Left hindlimb (tissue), 1 donor: ENCODE measurements at regions not wholly inside any gene's neighbourhood (a gene's known extent, or its start where the extent isn't known, plus 50 kb on each side); places are given as distances from the start of the nearest gene placed in this dataset.
"Not testable (repeated sequence)": the region's sequence is repeated elsewhere in the genome, so short reads cannot be mapped to it uniquely, and the experiment has no call there.

Experiments
- DNase-seq: peaks from one replicate; pipeline ENCODE4 v3.0.0-alpha.2; 2018

DNA sequence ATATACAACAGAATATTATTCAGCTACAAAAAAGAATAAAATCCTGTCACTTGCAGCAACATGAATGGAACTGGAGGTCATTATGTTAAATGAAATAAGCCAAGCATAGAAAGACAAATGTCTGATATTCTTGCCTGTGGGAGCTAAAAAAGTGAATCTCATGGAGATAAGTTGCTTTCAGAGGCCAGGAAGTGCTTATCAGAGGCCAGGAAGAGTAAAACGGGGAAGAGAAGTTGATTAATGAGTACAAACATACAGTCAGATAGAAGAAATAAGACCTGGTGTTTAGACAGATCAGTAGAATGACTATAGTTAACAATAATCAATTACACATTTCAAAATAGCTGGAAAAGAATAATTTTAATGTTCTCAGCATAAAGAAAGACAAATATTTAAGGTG lies 54.4 kb upstream of the CPHXL start:
- DNase-seq, result no peak

DNA sequence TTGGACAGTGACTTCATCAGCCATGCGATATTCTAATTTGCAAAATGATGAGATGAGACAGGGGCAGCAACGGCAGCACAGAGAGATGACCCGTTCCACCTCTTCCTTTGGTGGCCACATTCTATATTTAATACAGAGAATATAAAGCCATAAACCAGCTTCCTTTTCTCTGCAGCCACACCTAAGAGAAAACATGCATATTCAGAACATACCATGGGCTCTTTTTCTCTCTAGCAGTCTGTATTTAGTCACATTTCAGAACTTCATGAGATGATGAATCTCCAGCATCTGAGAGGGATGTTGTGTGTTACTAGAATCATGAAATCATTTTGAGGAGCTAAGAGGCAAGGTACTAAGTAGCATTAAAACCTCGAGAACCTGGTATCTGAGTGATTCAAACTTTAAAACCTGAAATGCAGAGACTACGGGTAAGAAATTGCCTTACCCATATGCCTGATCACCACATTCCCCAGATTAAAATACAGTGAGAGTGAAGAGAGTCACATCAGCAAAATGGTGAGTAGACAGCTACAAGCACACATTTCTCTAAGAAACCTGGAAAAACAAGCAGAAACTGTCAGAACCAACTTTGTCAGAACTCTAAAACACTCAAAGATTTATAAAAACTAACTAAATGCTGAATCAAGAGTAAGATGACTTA lies 55.5 kb upstream of the CPHXL start:
- no peak for DNase-seq

DNA sequence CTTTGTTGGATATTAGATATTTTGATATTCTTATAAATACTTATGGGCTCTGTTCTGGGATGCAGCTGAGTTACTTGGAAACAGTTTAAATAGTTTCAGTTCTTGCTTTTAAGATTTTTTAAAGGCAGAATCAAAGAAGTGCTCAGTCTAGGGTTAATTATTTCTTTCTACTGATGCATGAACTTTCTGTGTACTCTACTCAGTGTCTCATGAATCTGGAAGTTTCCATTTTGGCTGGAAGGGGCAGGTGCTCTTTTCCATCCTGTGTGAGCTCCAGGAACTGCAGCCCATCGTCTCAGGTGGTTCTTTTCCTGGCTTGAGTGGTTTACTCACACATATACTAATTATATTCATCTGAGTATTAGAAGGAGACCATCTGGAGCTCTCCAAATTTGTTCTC lies 61.1 kb upstream of the CPHXL start:
- no peak for DNase-seq

DNA sequence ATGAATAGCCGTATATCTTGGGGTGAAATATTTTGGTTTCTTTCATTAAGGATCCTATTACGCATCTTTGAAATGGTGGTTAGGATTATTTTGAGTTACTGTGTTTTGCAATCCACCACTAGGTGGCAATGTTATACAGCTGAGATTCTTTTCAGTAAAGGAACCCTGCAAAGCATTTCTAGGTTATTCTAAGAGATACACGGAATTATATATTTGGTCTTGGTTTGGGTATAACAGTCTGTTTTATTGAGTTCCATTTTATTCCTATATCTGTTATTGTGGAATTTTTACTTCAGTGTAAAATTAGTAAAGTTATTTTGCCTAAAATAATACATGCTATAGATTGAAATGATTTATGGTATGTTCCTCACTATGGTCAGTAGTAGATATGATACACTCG lies 62.9 kb upstream of the CPHXL start:
- no peak for DNase-seq

DNA sequence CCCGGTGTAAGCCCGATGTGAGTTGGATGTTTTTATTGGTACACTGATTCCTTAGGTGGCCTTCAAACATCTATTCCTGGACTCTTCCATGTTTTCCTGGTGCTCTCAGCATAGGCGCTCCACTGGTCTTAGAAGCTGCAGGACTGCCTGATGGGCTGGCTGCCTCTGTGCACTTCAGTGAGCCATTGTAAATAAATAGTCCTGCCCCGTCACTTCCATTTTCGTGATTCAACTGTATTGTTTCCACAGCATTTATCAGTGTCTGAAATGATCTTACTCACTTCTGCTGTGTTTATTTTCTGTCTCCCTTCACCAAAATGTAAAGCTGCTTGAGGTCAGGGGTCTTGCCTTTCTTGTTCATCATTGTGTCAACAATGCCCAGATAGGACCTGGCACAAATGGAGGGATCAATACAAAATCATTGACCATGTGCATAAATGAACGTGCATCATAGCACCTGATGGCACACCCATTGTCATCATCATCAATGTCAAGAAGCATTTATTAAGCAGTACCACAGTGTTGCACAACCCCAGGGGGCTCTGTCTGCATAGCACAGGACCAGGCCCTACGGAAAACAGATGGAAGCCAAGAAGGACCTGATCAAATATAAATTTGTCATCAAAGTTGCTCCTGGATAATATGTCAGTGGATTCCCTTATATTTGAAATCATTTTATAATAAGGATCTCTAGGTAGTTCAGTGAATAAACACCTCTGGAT lies 66.6 kb upstream of the CPHXL start:
- no peak for DNase-seq

DNA sequence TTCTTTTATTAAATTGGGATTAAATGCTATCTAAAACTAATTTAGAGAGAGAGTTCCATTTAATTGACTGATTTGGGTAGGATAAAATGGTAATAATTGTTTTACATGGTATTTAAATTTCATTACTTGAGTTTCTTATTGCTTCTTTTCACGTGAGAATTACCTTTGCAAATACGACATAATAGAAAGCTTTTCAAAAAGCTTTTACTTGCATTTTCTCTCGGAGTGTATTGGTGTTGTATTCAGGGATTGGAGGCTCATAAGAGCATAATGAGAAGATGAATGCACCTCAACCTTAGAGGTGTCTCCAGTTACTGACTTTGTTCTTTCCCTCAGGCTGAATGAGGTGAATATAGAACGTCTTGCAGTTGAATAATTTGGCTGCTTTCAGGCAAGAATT lies 67.4 kb upstream of the CPHXL start:
- no peak for DNase-seq

DNA sequence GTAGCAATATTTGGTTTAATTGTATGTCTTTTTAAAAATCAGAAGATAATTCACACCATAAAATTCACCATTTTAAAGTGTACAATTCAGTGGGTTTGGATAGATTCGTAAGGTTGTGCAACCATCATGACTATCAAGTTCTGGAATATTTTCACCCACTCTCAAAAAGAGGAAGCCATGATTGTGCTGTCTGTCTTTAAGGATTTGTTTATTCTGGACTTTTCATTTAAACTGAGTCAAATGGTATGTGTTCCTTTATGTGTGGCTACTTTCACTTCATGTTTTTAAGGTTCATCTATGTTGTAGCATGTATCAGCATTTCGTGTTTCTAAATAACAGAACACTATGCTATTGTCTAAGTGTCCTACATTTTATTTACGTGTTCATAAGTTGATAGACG lies 68.1 kb upstream of the CPHXL start:
- DNase-seq, result no peak

DNA sequence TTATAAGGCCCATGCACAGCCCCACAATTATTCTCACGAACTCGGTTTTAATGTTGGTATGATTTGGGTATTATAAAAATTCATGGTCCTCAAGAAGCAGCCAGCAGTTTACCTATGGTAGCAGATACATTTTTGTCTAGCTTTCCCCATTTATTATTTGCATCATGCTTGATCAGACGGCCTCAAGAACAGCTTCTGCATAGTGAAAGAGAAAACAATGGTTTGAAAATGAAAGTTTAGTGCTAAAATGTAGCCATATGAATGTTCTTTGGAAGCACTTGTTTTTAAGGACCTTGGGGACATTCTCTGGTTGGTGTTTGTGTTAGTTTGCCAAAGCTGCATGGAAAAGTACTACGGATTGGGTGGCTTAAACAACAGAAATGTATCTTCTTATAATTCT lies 72.4 kb upstream of the CPHXL start:
- no peak for DNase-seq

DNA sequence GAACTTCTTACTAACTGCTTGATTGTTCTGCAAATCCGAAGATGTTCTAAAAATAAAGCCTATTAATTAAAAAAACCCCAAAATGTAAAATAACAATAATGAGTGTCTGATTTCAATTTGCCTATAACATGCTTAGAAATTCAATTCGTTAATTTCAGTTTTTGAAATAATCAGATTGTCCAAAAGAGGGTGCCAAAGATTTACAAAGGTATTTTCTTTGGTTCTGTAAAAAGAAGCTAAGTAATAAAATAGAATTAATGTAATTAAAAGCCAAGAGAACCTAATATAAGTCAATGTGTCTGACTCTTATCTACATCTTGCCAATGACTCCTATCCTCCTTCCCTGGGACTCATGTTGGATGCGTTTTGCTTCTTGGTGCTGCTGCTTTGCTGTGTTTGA lies 75.0 kb upstream of the CPHXL start:
- DNase-seq, result no peak

DNA sequence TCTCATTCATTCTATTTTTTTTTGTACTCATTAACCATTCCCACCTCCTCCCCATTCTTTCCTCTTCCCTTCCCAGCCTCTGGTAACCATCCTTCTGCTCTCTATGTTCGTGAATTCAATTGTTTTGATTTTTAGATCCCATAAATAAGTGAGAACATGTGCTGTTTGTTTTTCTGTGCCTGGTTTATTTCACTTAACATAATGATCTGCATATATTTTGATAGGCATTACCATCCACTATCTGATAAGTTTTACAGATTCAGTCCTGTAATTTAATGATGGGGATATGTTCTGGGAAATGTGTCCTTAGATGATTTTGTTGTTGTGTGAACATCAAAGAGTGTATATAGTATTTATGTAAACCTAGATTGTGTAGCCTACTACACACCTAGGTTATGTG lies 77.5 kb upstream of the CPHXL start:
- no peak for DNase-seq

DNA sequence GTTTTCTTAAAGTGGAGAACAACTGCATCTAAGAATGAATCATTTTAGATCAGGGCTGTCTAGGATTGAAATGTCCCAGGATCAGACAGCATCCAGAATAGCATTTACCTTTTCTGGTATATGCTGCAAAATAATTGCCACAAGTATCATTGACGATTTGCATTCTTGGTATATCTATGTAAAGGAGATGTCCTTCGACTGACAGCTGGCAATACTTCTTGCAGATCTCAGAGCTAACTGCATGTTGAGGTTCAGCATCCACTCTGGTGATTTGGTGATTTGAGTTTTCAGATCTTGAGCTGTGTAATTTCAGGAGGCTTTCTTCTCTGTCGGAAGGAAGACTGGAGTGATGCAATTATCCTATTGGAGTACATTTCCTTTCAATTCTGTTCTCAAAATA lies 78.1 kb upstream of the CPHXL start:
- DNase-seq, result no peak

DNA sequence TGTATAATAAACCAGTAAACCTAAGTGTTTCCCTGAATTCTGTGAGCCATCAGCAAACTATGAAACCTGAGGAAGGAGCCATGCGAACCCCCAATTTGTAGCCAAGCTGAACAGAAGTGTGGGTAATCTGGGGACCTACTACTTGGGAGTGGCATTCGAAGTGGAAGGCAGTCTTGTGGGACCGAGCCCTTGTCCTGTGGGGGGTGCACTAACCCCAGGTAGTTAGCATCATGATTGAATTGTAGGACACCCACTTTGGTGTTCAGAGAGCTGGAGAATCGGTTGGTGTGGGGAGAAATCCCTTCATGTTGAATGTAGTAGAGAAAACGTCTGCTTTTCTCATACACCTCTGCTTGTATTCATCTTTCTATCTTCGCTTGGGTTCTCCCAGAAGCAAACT lies 79.7 kb upstream of the CPHXL start:
- DNase-seq, result no peak

DNA sequence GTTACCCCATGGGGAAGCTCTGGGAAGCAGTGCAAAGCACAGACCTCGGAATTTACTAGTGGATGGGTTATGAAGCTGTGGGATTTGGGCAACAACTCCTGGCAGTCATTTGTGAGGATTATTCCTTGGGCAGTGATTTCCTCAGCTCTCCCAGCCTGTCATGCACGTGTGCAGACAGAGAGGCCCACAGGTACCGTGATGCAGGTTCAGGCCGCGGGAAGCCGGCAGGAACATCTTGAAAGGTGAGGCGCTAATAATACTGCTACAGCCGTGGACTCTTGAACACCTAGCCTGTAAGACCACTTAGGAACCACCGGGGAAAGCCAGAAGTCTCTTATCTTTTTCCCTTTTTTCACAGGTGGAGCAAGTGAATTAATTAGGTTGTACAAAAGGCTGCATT lies 80.2 kb upstream of the CPHXL start:
- DNase-seq, result no peak

DNA sequence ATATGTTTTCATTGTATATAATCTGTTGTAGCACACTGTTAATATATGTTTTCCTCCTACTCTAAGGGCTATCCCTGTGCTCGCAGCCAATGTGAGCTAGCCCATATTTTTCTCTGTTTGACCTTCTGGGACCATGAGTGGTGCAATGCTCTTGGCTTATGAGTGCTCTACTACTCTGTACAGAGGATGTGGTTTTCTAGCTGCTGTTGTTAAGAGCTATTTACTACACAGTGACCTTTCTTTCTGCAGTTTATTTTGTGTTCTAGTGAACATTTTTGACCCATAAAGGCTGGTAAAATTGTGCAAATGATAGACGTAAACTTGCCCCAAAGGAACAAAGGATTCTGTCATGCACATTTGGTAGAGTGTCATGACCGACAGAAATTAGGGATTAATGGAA lies 84.1 kb upstream of the CPHXL start:
- no peak for DNase-seq

DNA sequence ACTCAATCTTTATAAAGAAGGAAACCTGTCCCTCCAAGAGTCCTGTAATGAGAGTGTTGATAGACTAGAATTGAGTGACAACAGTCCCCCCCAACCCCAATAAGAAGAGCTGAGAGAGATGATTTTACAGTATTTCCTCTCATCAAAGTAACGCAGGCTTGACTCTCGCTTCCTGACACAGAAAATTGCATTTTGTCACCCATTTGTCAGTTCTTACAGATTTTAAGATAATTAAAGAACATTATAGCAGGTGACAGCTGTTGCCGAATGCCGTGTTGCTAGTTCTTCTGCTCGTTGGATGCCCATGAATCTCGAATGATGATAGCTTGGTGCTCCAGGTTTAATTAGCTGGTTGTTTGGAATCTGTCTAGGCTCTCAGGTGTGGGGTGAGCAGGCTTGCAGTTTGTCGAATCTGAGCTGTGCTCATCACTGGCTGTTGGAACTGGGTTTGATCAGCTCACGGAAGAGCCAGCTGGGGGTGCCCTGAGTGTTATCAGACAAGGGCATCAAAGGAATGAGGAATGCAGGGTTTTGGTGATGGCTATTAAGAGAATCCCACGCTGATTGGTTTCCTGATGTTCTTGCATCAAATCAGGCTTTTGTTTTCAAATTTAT lies 84.8 kb upstream of the CPHXL start:
- no peak for DNase-seq

DNA sequence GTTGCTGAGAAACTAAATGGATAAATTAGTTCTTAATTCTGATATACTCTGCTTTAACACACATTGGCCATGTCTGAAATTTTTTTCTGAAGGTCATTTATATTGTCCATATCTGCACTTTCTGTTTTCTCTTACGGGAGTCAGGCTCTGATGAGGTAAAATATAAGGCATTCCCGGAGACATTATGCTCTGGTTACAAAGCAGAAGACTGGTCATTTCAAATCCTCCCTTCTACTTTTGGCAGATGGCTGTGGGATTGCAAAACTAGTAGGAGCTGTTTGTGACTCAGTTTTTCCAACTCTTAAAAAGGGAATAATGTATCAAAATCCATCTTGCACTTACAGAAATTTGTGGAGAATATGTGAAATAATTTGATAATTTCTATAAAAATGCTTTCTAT lies 92.2 kb upstream of the CPHXL start:
- no peak for DNase-seq

DNA sequence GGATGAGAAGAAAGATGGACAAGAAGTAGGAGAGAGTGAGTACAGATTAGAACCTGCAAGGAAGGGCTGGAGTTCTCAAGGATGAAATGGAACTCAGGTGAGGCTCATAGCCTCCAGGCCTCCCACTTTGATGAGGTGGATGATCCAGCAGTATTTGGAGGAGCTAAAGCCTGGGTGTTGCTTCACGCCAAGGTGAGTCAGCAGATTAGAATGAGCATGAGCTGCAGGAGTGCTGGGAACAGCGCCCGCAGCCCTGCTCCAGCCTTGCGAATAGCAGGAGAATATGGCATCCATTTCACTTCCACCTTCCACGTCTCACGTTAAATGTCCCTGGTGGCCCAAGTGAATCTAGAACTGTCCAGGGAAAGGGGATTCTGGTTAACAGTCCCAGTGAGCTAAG lies 94.4 kb upstream of the CPHXL start:
- DNase-seq, result no peak

DNA sequence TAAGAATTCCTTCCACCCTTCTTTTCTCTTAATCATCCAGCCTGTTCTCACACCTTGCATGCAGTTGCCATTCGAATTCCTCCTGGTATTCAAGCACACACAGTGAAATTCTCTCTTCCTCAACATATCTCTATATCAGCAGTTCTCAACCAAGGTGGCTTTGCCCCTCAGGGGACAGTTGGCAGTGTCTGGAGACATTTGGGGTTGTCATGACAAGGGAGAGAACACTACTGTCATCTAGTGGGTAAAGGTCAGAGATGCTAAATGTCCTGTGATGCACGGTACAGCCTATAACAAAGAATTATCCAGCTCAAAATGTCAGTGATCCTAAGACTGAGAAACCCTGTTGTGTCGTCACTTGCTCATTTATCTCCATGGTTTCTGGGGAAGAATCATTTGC lies 94.8 kb upstream of the CPHXL start:
- DNase-seq, result no peak

DNA sequence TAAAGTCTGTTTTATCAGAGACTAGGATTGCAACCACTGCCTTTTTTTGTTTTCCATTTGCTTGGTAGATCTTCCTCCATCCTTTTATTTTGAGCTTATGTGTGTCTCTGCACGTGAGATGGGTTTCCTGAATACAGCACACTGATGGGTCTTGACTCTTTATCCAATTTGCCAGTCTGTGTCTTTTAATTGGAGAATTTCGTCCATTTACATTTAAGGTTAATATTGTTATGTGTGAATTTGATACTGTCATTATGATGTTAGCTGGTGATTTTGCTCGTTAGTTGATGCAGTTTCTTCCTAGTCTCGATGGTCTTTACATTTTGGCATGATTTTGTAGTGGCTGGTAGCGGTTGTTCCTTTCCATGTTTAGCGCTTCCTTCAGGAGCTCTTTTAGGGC lies 99.5 kb upstream of the CPHXL start:
- DNase-seq, result not testable (repeated sequence)

DNA sequence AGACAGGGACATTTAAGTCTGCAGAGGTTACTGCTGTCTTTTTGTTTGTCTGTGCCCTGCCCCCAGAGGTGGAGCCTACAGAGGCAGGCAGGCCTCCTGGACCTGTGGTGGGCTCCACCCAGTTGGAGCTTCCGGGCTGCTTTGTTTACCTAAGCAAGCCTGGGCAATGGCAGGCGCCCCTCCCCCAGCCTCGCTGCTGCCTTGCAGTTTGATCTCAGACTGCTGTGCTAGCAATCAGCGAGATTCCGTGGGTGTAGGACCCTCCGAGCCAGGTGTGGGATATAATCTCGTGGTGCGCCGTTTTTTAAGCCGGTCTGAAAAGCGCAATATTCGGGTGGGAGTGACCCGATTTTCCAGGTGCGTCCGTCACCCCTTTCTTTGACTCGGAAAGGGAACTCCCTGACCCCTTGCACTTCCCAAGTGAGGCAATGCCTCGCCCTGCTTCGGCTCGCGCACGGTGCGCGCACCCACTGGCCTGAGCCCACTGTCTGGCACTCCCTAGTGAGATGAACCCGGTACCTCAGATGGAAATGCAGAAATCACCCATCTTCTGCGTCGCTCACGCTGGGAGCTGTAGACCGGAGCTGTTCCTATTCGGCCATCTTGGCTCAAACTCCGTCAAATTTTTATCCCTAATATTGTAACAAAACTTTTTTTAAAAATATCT lies 101.2 kb upstream of the CPHXL start:
- not testable (repeated sequence) for DNase-seq

DNA sequence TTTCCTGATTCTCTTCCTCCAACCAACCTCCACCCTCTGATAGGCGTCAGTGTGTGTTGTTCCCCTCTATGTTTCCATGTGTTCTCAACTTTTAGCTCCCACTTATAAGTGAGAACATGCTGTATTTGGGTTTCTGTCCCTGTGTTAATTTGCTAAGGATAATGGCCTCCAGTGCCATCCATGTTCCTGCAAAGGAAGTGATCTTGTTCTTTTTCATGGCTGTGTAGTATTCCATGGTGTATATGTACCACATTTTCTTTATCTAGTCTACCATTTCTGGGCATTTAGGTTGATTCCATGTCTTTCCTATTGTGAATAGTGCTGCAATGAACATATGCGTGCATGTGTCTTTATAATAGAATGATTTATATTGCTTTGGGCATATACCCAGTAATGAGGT lies 107.1 kb upstream of the CPHXL start:
- not testable (repeated sequence) for DNase-seq

DNA sequence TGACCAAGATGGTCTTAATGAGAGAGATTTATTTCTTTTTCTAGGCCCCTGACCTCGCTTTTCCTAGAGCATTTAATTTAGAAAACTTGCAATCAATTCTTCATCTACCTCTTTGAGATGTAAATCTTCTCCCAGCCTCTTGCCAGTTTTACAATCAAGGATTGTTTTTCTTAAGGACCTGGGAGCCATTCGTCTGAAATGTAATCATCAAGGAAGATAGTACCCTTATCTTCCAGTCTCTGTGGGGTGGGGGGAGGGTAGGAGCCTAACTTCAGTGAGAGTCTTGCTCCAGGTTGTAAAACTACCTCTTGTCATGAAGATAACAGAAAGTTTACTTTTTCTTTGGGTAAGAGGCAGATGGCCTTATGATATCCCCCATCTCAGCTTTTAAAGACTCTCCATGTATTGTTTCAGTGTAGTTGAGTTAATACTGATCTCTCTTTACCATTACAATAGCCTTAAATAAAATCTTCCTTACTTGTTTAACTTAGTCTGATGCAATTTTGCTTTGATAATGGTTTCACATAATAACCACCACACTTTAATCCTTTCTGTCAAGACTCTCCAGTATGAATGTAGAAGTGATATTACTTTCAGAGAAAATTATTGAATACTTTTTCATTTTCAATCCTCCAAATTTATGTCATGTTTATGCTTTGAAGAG lies 110.2 kb upstream of the CPHXL start:
- DNase-seq, result no peak

DNA sequence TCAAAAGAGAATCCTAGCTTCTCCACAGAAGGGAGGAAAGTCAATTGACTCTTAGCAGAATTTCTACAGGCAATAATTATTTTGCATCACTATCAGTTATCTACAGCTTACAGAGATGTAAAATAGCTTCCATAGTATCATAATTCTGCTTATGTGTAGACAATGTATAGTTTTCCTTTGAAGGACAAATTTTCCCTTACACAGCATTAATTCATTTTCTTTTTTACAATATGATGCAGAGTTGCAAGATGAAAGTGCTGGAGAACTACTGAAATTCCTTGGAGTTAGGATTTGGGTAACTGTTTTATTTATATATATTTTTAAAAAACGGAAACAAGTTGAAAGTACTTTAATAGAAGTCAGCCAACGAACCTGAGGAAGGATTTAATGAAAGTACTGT lies 111.0 kb upstream of the CPHXL start:
- DNase-seq, result no peak

DNA sequence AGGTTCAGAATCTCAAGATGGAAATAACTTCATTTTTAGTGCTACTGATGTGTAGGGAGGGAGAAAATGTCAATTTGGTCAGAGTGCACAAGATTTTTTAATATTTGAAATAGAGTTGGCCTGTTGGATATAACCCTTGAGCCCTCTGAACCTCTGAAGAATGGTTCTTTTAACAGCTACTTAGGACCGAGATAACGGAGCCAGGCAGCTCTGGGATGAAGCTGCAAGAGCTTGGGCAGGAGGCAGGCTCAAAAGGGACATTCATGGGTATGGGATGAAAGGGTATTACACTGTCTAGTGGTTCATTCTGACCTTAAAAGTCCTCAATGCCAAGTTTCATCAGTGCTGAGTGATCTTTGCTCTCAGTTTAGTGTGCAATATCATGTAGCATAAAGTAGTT lies 111.4 kb upstream of the CPHXL start:
- DNase-seq, result no peak
